ENCODE measurements at regions not wholly inside any gene's neighbourhood (a gene's known extent, or its start where the extent isn't known, plus 50 kb on each side); places are given as distances from the start of the nearest gene placed in this dataset.

DNA sequence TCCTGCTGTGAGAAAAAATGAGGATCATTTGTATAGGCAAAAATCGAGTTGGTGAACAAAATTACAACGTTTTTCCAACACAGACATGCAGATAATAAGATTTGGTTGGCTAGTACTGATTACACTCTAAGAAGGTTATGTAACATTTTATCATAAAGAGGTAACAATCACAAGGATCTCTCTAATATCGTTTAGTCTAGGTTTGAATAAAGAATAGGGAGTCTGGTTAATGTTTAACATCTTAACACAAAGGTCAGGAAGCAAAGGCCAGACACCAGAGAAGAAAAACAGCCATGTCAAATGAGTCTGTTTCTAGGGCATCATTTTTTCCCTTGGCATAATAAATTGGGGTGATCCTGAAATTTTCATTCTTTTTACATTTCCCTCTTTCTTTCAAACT lies 207.4 kb upstream of the CHRM3 start:
- Histone ChIP-seq H3K27ac (no peak overlapping the region), H3K4me3 (no peak overlapping the region), H3K4me1 (no peaks in the 10 kb centered on the region), H3K9me3 (no peaks in the 10 kb centered on the region), H3K27me3 (no peaks in the 10 kb centered on the region), H3K36me3 (no peaks in the 10 kb centered on the region)
- TF ChIP-seq, protein P1, sequence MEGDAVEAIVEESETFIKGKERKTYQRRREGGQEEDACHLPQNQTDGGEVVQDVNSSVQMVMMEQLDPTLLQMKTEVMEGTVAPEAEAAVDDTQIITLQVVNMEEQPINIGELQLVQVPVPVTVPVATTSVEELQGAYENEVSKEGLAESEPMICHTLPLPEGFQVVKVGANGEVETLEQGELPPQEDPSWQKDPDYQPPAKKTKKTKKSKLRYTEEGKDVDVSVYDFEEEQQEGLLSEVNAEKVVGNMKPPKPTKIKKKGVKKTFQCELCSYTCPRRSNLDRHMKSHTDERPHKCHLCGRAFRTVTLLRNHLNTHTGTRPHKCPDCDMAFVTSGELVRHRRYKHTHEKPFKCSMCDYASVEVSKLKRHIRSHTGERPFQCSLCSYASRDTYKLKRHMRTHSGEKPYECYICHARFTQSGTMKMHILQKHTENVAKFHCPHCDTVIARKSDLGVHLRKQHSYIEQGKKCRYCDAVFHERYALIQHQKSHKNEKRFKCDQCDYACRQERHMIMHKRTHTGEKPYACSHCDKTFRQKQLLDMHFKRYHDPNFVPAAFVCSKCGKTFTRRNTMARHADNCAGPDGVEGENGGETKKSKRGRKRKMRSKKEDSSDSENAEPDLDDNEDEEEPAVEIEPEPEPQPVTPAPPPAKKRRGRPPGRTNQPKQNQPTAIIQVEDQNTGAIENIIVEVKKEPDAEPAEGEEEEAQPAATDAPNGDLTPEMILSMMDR (IDR thresholded peaks at IDR 0.05), result no peak
- TF ChIP-seq POLR2A (IDR thresholded peaks at IDR 0.05) (no peak), POLR2AphosphoS5 (IDR thresholded peaks at IDR 0.05; ENCODE audit: insufficient read depth in 1 of 2, low read depth in 1 of 2) (no peak)
- intact Hi-C loops (cut with DNase I), result no loop called here
- DNase-seq (ENCODE audit: extremely low spot score in 2 of 2), result no peak

DNA sequence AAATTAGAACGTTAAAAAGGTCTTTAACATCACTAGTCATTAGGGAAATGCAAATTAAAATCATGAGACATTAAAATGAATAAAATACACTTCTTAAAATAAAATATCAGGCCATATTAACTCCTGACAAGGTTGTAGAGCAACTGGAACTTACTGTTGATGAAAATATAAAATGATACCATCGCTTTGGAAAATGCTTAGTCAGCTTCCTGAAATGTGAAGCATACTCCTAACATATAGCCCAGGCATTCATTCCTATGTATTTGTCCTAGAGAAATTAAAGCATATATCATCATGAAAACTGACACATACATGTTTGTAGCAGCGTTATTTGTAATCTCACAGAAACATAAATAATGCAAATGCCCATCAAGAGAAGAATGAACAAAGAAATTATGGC lies 211.5 kb upstream of the CHRM3 start:
- Histone ChIP-seq H3K9me3 (no peaks in the 10 kb centered on the region), H3K27me3 (no peaks in the 10 kb centered on the region), H3K4me1 (no peaks in the 10 kb centered on the region), H3K4me3 (no peak overlapping the region), H3K36me3 (no peaks in the 10 kb centered on the region), H3K27ac (no peak overlapping the region)
- intact Hi-C loops (cut with DNase I), result no loop called here
- DNase-seq (ENCODE audit: extremely low spot score in 2 of 2), result no peak
- no peak for TF ChIP-seq POLR2A (IDR thresholded peaks at IDR 0.05)
- TF ChIP-seq, protein P1 (IDR thresholded peaks at IDR 0.05), result no peak
- no peak for TF ChIP-seq POLR2AphosphoS5 (IDR thresholded peaks at IDR 0.05; ENCODE audit: insufficient read depth in 1 of 2, low read depth in 1 of 2)

DNA sequence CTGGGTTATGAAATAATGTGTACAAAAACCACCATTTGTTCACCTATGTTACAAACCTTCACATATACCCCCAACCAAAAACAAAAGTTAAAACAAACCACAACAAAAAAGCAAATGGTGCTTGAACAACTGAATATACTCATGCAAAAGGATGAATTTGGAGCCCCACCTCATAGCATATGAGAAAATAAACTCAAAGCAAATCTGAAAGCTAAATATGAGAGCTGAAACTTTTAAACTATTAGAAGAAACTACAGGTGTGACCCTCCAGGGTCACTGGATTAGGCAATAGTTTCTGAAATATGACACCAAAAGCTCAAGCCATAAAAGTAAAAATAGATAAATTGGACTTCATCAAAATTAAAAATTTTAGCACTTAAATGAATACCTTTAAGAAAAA lies 215.5 kb upstream of the CHRM3 start:
- Histone ChIP-seq H3K27ac (no peak overlapping the region), H3K9me3 (no peaks in the 10 kb centered on the region), H3K27me3 (no peaks in the 10 kb centered on the region), H3K36me3 (no peaks in the 10 kb centered on the region), H3K4me1 (no peaks in the 10 kb centered on the region), H3K4me3 (no peak overlapping the region)
- no peak for DNase-seq (ENCODE audit: extremely low spot score in 2 of 2)
- TF ChIP-seq POLR2AphosphoS5 (IDR thresholded peaks at IDR 0.05; ENCODE audit: insufficient read depth in 1 of 2, low read depth in 1 of 2) (no peak), POLR2A (IDR thresholded peaks at IDR 0.05) (no peak)
- TF ChIP-seq, protein P1 (IDR thresholded peaks at IDR 0.05), result no peak
- intact Hi-C loops (cut with DNase I), result no loop called here

DNA sequence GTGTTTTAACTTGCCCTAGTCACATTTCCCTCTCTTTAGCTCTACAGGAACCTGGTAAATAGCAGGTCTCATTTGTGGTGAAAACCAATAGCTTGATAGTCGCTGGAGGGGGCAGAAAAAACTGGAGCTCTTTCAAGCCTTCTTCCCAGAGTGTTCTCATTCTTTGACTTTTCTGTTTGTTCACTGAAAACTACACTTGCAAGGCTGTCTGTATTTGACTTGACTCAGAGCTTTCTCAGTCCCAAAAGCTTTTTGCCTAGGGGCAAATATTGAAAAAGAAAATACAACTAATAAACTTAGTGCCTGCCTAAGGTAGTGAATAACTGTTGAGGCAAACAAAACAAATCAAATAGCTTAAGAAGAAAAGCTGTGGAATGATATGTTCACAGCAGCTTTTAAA lies 217.1 kb upstream of the CHRM3 start:
- no peaks in the 10 kb centered on the region for H3K9me3 ChIP-seq
- no peak overlapping the region for H3K27ac ChIP-seq
- no peaks in the 10 kb centered on the region for H3K36me3 ChIP-seq
- H3K4me1 ChIP-seq, result no peaks in the 10 kb centered on the region
- no peak for DNase-seq (ENCODE audit: extremely low spot score in 2 of 2)
- intact Hi-C loops (cut with DNase I), result no loop called here
- no peak overlapping the region for H3K4me3 ChIP-seq
- H3K27me3 ChIP-seq, result no peaks in the 10 kb centered on the region
- no peak for TF ChIP-seq POLR2A (IDR thresholded peaks at IDR 0.05)
- no peak for TF ChIP-seq POLR2AphosphoS5 (IDR thresholded peaks at IDR 0.05; ENCODE audit: insufficient read depth in 1 of 2, low read depth in 1 of 2)
- TF ChIP-seq, protein P1 (IDR thresholded peaks at IDR 0.05), result no peak

DNA sequence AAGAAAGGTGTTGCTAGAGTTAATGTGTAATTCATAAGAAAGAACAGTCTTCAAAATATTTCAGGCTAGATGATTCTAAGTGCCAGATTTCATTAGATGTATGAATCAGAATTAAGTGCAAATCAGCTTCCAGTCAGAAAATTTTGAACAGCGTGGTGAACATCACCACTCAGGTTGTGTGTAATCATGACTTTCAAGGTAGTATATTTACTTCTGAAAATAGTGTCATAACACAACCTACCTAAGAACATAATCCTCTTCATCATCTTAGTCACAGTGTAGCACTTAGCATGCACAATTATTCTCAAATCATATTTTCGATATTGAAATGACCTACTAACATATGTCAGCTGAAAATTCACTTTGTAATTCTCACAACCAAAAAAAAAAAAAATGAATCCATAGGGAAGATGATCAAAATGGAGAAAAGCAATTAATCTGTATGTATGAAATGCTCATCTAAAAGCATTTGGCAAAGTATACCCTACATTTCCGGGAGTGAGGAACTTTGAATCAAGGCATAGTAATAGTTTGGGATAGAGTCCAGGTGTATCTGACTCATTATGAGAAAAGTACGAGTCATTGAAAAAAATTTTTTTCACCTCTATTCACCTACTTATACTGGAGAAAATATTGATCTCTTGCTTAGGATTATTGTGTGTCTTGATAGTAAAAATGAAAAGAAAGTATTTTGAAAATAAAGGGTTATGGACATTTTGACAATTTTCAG lies 221.8 kb upstream of the CHRM3 start:
- intact Hi-C loops (cut with DNase I), result no loop called here
- Histone ChIP-seq H3K9me3 (no peaks in the 10 kb centered on the region), H3K27me3 (no peaks in the 10 kb centered on the region), H3K27ac (no peak overlapping the region), H3K36me3 (no peaks in the 10 kb centered on the region), H3K4me1 (no peaks in the 10 kb centered on the region), H3K4me3 (no peak overlapping the region)
- no peak for DNase-seq (ENCODE audit: extremely low spot score in 2 of 2)
- TF ChIP-seq, protein P1 (IDR thresholded peaks at IDR 0.05), result no peak
- no peak for TF ChIP-seq POLR2A (IDR thresholded peaks at IDR 0.05)
- TF ChIP-seq POLR2AphosphoS5 (IDR thresholded peaks at IDR 0.05; ENCODE audit: insufficient read depth in 1 of 2, low read depth in 1 of 2), result no peak

All from vagina (tissue), 2 donors.